CD4-positive, alpha-beta T cell (primary cell): ENCODE measurements at regions not wholly inside any gene's neighbourhood (a gene's known extent, or its start where the extent isn't known, plus 50 kb on each side); places are given as distances from the start of the nearest gene placed in this dataset.

Experiments used
- ATAC-seq: fragments of 200-7000 bp; cut with Tn5 transposase; one replicate; pipeline ENCODE4 v1.10.0; 2022; ENCODE audit warnings: mild to moderate bottlenecking; ENCODE audit not compliant: poor library complexity
- CTCF ChIA-PET: fragments of 350-600 bp; sonication (Branson Sonifier 250); formaldehyde crosslinking; loops from one replicate; lab custom pipeline; 2021; ENCODE audit warnings: antibody characterized with exemption, inconsistent platforms; lab: Charles Lee
- POLR2A ChIA-PET: fragments of 350-600 bp; sonication (Branson Sonifier 250); formaldehyde crosslinking; loops from one replicate; lab custom pipeline; 2021; ENCODE audit warnings: antibody characterized with exemption, inconsistent platforms; lab: Charles Lee
- DNase-seq, 14 experiments: peaks; one replicate each; pipeline ENCODE4 v3.0.0-alpha.2; 2013 to 2020; ENCODE audit warnings: mixed read lengths in 2 of 14
- H3K27ac ChIP-seq, 2 donors: one replicate each; pipeline versions ENCODE4 v1.5.1 to v1.7.0; 2013; ENCODE audit warnings: low read length in 2 of 2, low read depth in 1 of 2, mild to moderate bottlenecking in 1 of 2
- H3K27me3 ChIP-seq, 2 experiments: 1 replicate in 1 of 2; 2 replicates in 1 of 2; pipeline versions ENCODE4 v1.6.1 to v1.7.0; 2013; ENCODE audit warnings: low read length in 2 of 2, control low read depth in 1 of 2, mild to moderate bottlenecking in 1 of 2, moderate library complexity in 1 of 2; ENCODE audit not compliant: insufficient read depth in 2 of 2, control insufficient read depth in 1 of 2
- H3K36me3 ChIP-seq: one replicate; pipeline ENCODE4 v1.6.1; 2013; ENCODE audit warnings: low read length, control low read depth; ENCODE audit not compliant: insufficient read depth
- H3K4me1 ChIP-seq: one replicate; pipeline ENCODE4 v1.6.1; 2013; ENCODE audit warnings: low read length, control low read depth; ENCODE audit not compliant: insufficient read depth
- H3K4me3 ChIP-seq: one replicate; pipeline ENCODE4 v1.5.1; 2013; ENCODE audit warnings: mild to moderate bottlenecking, low read length, moderate library complexity
- H3K9me3 ChIP-seq, 2 experiments: 1 replicate in 1 of 2; 2 replicates in 1 of 2; pipeline versions ENCODE4 v1.6.1 to v1.7.0; 2013; ENCODE audit warnings: low read length in 2 of 2, mild to moderate bottlenecking in 2 of 2, control low read depth in 1 of 2, moderate library complexity in 1 of 2; ENCODE audit not compliant: control insufficient read depth in 1 of 2, insufficient read depth in 1 of 2
- H3K27ac Mint-ChIP-seq: one replicate; pipeline ENCODE4 v1.8.0; 2020; ENCODE audit warnings: mixed read lengths
- H3K27me3 Mint-ChIP-seq: one replicate; pipeline ENCODE4 v1.8.0; 2021; ENCODE audit warnings: mixed read lengths
- H3K36me3 Mint-ChIP-seq: one replicate; pipeline ENCODE4 v1.8.0; 2021; ENCODE audit warnings: low read depth, mixed read lengths
- H3K4me1 Mint-ChIP-seq: one replicate; pipeline ENCODE4 v1.8.0; 2021; ENCODE audit warnings: low read depth, mixed read lengths
- H3K4me3 Mint-ChIP-seq: one replicate; pipeline ENCODE4 v1.8.0; 2020; ENCODE audit warnings: mild to moderate bottlenecking, mixed read lengths
- H3K9me3 Mint-ChIP-seq: one replicate; pipeline ENCODE4 v1.8.0; 2020; ENCODE audit warnings: mixed read lengths
- intact Hi-C, 2 experiments: fragments of 100-400 bp; cut with DNase I in 1 of 2; cut with micrococcal nuclease in 1 of 2; formaldehyde crosslinking; loops; one replicate each; pipeline versions ENCODE4 v1.15.1 to v1.9.0; 2023 to 2025; cut with DNase I, micrococcal nuclease
- TF ChIP-seq, protein P1 (sequence below): fragments of 200-600 bp; IDR thresholded peaks from one replicate; pipeline ENCODE4 v1.8.0; 2022; ENCODE audit warnings: antibody characterized with exemption, mild to moderate bottlenecking

DNA sequence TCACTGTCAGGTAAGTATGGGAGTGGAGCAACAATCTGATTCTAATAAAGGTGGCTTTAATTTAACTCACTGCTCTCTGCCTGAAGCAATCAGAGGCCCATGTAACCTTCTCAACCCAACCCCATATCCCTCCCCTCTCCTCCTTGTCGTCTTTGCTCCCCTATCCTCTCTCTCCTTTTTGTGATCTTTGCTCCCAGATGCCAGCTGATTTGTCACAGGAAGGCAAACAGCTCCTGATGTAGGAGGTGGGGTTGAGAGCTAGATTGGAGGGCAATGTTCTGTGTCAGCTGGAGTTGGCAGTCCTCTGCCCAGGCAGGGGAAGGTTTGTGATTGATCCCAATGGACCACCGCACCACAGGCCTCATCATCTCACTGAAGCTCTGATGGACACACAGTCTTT is 101.4 kb upstream of the PIK3CG start:
- Mint-ChIP-seq H3K36me3 (no peaks in the 10 kb centered on the region), H3K27me3 (no peaks in the 10 kb centered on the region), H3K27ac (no peak overlapping the region), H3K4me1 (peaks cover 26% of the 10 kb centered on the region), H3K4me3 (no peak overlapping the region), H3K9me3 (no peaks in the 10 kb centered on the region)
- no peaks in the 10 kb centered on the region for H3K9me3 ChIP-seq
- no peak overlapping the region for H3K27ac ChIP-seq
- no peaks in the 10 kb centered on the region for H3K36me3 ChIP-seq
- no peak for ATAC-seq
- intact Hi-C loops: no loop called here
- peaks cover 13% of the 10 kb centered on the region for H3K4me1 ChIP-seq
- TF ChIP-seq, protein P1, sequence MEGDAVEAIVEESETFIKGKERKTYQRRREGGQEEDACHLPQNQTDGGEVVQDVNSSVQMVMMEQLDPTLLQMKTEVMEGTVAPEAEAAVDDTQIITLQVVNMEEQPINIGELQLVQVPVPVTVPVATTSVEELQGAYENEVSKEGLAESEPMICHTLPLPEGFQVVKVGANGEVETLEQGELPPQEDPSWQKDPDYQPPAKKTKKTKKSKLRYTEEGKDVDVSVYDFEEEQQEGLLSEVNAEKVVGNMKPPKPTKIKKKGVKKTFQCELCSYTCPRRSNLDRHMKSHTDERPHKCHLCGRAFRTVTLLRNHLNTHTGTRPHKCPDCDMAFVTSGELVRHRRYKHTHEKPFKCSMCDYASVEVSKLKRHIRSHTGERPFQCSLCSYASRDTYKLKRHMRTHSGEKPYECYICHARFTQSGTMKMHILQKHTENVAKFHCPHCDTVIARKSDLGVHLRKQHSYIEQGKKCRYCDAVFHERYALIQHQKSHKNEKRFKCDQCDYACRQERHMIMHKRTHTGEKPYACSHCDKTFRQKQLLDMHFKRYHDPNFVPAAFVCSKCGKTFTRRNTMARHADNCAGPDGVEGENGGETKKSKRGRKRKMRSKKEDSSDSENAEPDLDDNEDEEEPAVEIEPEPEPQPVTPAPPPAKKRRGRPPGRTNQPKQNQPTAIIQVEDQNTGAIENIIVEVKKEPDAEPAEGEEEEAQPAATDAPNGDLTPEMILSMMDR: no peak
- H3K27me3 ChIP-seq: no peaks in the 10 kb centered on the region
- CTCF ChIA-PET: no interaction called here
- H3K4me3 ChIP-seq: no peak overlapping the region
- POLR2A ChIA-PET: no interaction called here
- DNase-seq: no peak

DNA sequence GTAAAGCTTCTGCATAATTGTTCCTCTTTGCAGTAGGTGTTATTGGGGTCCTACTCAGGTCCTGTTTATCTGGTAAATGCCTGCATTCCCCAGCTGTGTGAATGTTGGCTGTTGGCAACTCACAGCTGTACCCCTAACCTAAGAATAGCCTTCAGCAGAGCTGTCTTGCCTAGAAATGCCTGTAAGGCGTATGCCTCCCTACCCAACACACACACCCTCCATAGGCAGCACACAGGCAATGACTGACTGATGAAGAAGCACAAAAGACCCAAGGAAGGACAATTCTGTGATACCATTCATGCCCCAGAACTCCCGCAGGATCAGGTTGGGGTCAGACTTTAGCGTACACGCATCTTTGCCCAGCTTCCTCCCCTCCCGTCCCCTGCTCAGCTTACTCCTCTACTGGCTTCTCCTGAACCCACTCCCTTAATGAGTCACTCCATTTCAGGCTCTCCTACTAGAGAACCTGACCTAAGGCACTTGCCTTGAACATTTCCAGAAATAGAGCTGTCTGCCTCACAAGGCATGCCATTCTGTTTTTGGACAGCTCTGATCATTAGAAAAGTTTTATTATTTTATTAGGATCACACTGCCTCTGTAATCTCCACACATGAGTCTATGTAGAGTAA is 99.2 kb upstream of the PIK3CG start:
- no peak overlapping the region for H3K4me3 ChIP-seq
- Mint-ChIP-seq H3K4me3 (no peak overlapping the region), H3K27ac (no peak overlapping the region), H3K36me3 (no peaks in the 10 kb centered on the region), H3K27me3 (no peaks in the 10 kb centered on the region), H3K4me1 (peaks cover 27% of the 10 kb centered on the region), H3K9me3 (no peaks in the 10 kb centered on the region)
- H3K4me1 ChIP-seq: peaks cover 13% of the 10 kb centered on the region
- ATAC-seq: no peak
- no peaks in the 10 kb centered on the region for H3K9me3 ChIP-seq
- ChIA-PET POLR2A (interaction anchor here (0.9 kb wide), 1 partner anchor 978 kb away, joined by 3 read pairs; the partner anchor contains the start of gene CBLL1), CTCF (no interaction called here)
- H3K27ac ChIP-seq: no peak overlapping the region
- intact Hi-C loops: no loop called here
- no peaks in the 10 kb centered on the region for H3K36me3 ChIP-seq
- H3K27me3 ChIP-seq: no peaks in the 10 kb centered on the region
- no peak for DNase-seq
- TF ChIP-seq, protein P1: no peak

DNA sequence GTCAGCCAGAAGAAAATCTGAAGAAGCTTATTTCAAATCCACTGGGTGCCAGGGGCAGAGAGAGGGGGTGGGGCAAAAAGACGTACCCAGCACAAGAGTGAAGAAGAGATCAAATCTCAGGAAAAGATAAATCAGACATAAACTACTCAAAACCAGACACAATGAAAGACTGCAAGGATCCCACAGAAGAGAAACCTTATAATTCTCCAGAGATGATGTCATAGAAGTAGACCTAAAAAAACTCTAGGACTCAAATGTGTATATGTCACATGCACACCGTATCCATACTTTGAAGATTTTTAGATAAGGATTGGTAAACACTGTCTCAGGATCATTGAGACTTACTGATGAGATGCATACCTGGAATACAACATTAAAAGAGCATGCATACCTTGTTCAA is 98.5 kb upstream of the PIK3CG start:
- no peak for ATAC-seq
- no peaks in the 10 kb centered on the region for H3K36me3 ChIP-seq
- peaks cover 27% of the 10 kb centered on the region for H3K4me1 Mint-ChIP-seq
- TF ChIP-seq, protein P1: no peak
- H3K27ac Mint-ChIP-seq: peak overlapping the region; percentile 30
- intact Hi-C loops: no loop called here
- H3K4me1 ChIP-seq: peaks cover 13% of the 10 kb centered on the region
- H3K4me3 ChIP-seq: no peak overlapping the region
- no peaks in the 10 kb centered on the region for H3K9me3 Mint-ChIP-seq
- no peaks in the 10 kb centered on the region for H3K36me3 Mint-ChIP-seq
- no peak for DNase-seq
- no peak overlapping the region for H3K27ac ChIP-seq
- no peaks in the 10 kb centered on the region for H3K9me3 ChIP-seq
- H3K27me3 Mint-ChIP-seq: no peaks in the 10 kb centered on the region
- CTCF ChIA-PET: no interaction called here
- H3K4me3 Mint-ChIP-seq: peak overlapping the region; percentile 23
- no peaks in the 10 kb centered on the region for H3K27me3 ChIP-seq
- POLR2A ChIA-PET: interaction anchor here (0.9 to 3.0 kb wide), 2 partner anchors 402 to 977 kb away, joined by 3 to 19 read pairs; partner anchors contain the start of genes CBLL1 and HBP1
